A549 (cell line): ENCODE measurements at regions not wholly inside any gene's neighbourhood (a gene's known extent, or its start where the extent isn't known, plus 50 kb on each side); places are given as distances from the start of the nearest gene placed in this dataset.

Source experiments
- ATAC-seq, 2 experiments: fragments of 200-7000 bp in 1 of 2; fragments of >200 bp in 1 of 2; cut with Nextera tagmentation in 1 of 2; cut with Tn5 transposase in 1 of 2; 3 replicates each; pipeline versions ENCODE4 v1.8.0 to v1.9.1; 2018 to 2020; ENCODE audit warnings: mild to moderate bottlenecking in 1 of 2, moderate library complexity in 1 of 2
- CTCF ChIA-PET: fragments of 300-600 bp; sonication (Branson Sonifier 250); formaldehyde crosslinking; extraction: SDS; loops from one replicate; lab custom pipeline; 2021; ENCODE audit warnings: antibody characterized with exemption, inconsistent platforms; lab: Yijun Ruan, JAX
- POLR2A ChIA-PET: fragments of 350-600 bp; formaldehyde crosslinking; extraction: SDS; loops from one replicate; lab custom pipeline; 2021; ENCODE audit warnings: antibody characterized with exemption, inconsistent platforms; lab: Yijun Ruan, JAX
- DNase-seq, 2 experiments: peaks; one replicate each; pipeline versions ENCODE4 v3.0.0 to v3.0.0-alpha.2; 2011 to 2016; ENCODE audit warnings: low read depth in 1 of 2, low spot score in 1 of 2
- FAIRE-seq: peaks from 2 replicates; lab custom pipeline; 2011; peaks lifted over from hg19 to GRCh38; lab: Jason Lieb, UNC
- H3K27ac ChIP-seq, 2 experiments: fragments of >200 bp; sonication (Bioruptor Twin); formaldehyde crosslinking; 3 replicates each; pipeline ENCODE4 v1.5.1; 2016 to 2017
- H3K4me1 ChIP-seq: fragments of >200 bp; sonication (Bioruptor Twin); formaldehyde crosslinking; 3 replicates; pipeline ENCODE4 v1.6.1; 2016
- H3K4me2 ChIP-seq: fragments of >200 bp; sonication (Bioruptor Twin); formaldehyde crosslinking; 3 replicates; pipeline ENCODE4 v1.6.1; 2016
- H3K4me3 ChIP-seq: fragments of >200 bp; sonication (Bioruptor Twin); formaldehyde crosslinking; 3 replicates; pipeline ENCODE4 v1.5.1; 2016
- H3K9me3 ChIP-seq: fragments of >200 bp; sonication (Bioruptor Twin); formaldehyde crosslinking; 3 replicates; pipeline ENCODE4 v1.6.1; 2016
- CBX2 ChIP-seq: fragments of 200-600 bp; sonication (generic); IDR thresholded peaks from 2 replicates; pipeline ENCODE4 v1.6.1; 2016; ENCODE audit warnings: low read depth, mild to moderate bottlenecking, borderline replicate concordance
- CHD2 ChIP-seq: fragments of 150-350 bp; IDR thresholded peaks from 2 replicates; pipeline ENCODE4 v1.6.1; 2014; ENCODE audit warnings: low read length; ENCODE audit not compliant: partially characterized antibody
- CHD4 ChIP-seq: fragments of 200-600 bp; sonication (generic); IDR thresholded peaks from 2 replicates; pipeline ENCODE4 v1.6.1; 2016; ENCODE audit warnings: antibody characterized with exemption, mild to moderate bottlenecking, borderline replicate concordance
- EHF ChIP-seq: fragments of 250-450 bp; sonication (Bioruptor Pico); IDR thresholded peaks from 2 replicates; pipeline ENCODE4 v1.5.0; 2020; ENCODE audit warnings: mild to moderate bottlenecking
- EHMT2 ChIP-seq: fragments of 200-600 bp; sonication (generic); IDR thresholded peaks from 2 replicates; pipeline ENCODE4 v1.6.1; 2016; ENCODE audit warnings: antibody characterized with exemption, low read depth, mild to moderate bottlenecking, moderate library complexity
- EP300 ChIP-seq, 2 experiments: fragments of >200 bp; sonication (Bioruptor Twin); formaldehyde crosslinking; IDR thresholded peaks; 2 replicates in 1 of 2; 3 replicates in 1 of 2; pipeline ENCODE4 v1.6.1; 2016 to 2017
- FOSB ChIP-seq: fragments of 250-450 bp; sonication (Bioruptor Pico); IDR thresholded peaks from 2 replicates; pipeline ENCODE4 v1.5.0; 2020; ENCODE audit warnings: mild to moderate bottlenecking, moderate library complexity
- FOSL2 ChIP-seq, 2 experiments: fragments of 450-650 bp in 1 of 2; fragments of >200 bp in 1 of 2; sonication (Bioruptor Twin) in 1 of 2; formaldehyde crosslinking; IDR thresholded peaks; 2 replicates each; pipeline versions ENCODE4 v1.5.0 to v1.6.1; 2016 to 2020; ENCODE audit warnings: mild to moderate bottlenecking in 1 of 2, moderate library complexity in 1 of 2
- HEYL ChIP-seq: fragments of 250-450 bp; sonication (Bioruptor Pico); IDR thresholded peaks from 2 replicates; pipeline ENCODE4 v1.8.0; 2021; ENCODE audit warnings: mild to moderate bottlenecking, moderate library complexity
- HOXB13 ChIP-seq: fragments of 250-450 bp; sonication (Bioruptor Pico); IDR thresholded peaks from 2 replicates; pipeline ENCODE4 v1.5.0; 2020; ENCODE audit warnings: low read depth, mild to moderate bottlenecking, moderate library complexity
- MAFK ChIP-seq: fragments of 450-650 bp; IDR thresholded peaks from 2 replicates; pipeline ENCODE4 v1.6.1; 2014; ENCODE audit not compliant: partially characterized antibody
- MAZ ChIP-seq: fragments of 150-350 bp; IDR thresholded peaks from 2 replicates; pipeline ENCODE4 v1.6.1; 2014; ENCODE audit warnings: antibody characterized with exemption, low read depth, low read length, borderline replicate concordance
- NPAS2 ChIP-seq: fragments of 250-450 bp; sonication (Bioruptor Pico); IDR thresholded peaks from 2 replicates; pipeline ENCODE4 v1.8.0; 2022; ENCODE audit warnings: mild to moderate bottlenecking, moderate library complexity, borderline replicate concordance
- PHF8 ChIP-seq: fragments of 200-600 bp; sonication (generic); IDR thresholded peaks from 2 replicates; pipeline ENCODE4 v1.6.1; 2016; ENCODE audit warnings: low read depth, mild to moderate bottlenecking, antibody characterized with exemption, moderate library complexity, borderline replicate concordance
- RAD21 ChIP-seq, 2 experiments: fragments of >200 bp in 1 of 2; sonication (Bioruptor Twin) in 1 of 2; formaldehyde crosslinking in 1 of 2; IDR thresholded peaks in 1 of 2; conservative IDR thresholded peaks in 1 of 2; 2 replicates in 1 of 2; 3 replicates in 1 of 2; pipeline ENCODE4 v1.6.1; 2012 to 2018; ENCODE audit warnings: inconsistent platforms in 1 of 2
- RARB ChIP-seq: fragments of 250-450 bp; sonication (Bioruptor Pico); IDR thresholded peaks from 2 replicates; pipeline ENCODE4 v1.8.0; 2021; ENCODE audit warnings: mild to moderate bottlenecking, moderate library complexity
- RFX5 ChIP-seq: fragments of 450-650 bp; IDR thresholded peaks from 2 replicates; pipeline ENCODE4 v1.7.1; 2014; ENCODE audit warnings: antibody characterized with exemption, mild to moderate bottlenecking, moderate library complexity
- SMC3 ChIP-seq: fragments of >200 bp; sonication (Bioruptor Twin); formaldehyde crosslinking; IDR thresholded peaks from 3 replicates; pipeline ENCODE4 v1.6.1; 2018; ENCODE audit warnings: inconsistent platforms
- SREBF2 ChIP-seq: fragments of 450-650 bp; IDR thresholded peaks from 2 replicates; pipeline ENCODE4 v1.6.1; 2014; ENCODE audit warnings: mild to moderate bottlenecking, moderate library complexity
- TFCP2L1 ChIP-seq: fragments of 250-450 bp; sonication (Bioruptor Pico); IDR thresholded peaks from 2 replicates; pipeline ENCODE4 v1.5.0; 2021; ENCODE audit warnings: mild to moderate bottlenecking
- ZFP36 ChIP-seq: fragments of 450-650 bp; IDR thresholded peaks from 2 replicates; pipeline ENCODE4 v1.6.1; 2014; ENCODE audit warnings: borderline replicate concordance; ENCODE audit not compliant: partially characterized antibody
- WGBS: methylation state at CpG from one replicate; pipeline ENCODE4 v1.1.6; 2017; ENCODE audit errors: missing lambda C conversion rate; 5-methylcytosine and 5-hydroxymethylcytosine counted together
- TF ChIP-seq, protein P1 (sequence below): fragments of >200 bp; sonication (Bioruptor Twin); formaldehyde crosslinking; IDR thresholded peaks from 2 replicates; pipeline ENCODE4 v1.6.1; 2016
- TF ChIP-seq, protein P2 (sequence below): fragments of >200 bp; sonication (Bioruptor Twin); formaldehyde crosslinking; IDR thresholded peaks from 3 replicates; pipeline ENCODE4 v1.6.1; 2016
- TF ChIP-seq, protein P3 (sequence below): IDR thresholded peaks from 2 replicates; pipeline ENCODE4 v1.6.1; 2012; ENCODE audit warnings: low read depth, borderline replicate concordance
- TF ChIP-seq, protein P4 (sequence below): IDR thresholded peaks from 2 replicates; pipeline ENCODE4 v1.6.1; 2012

DNA sequence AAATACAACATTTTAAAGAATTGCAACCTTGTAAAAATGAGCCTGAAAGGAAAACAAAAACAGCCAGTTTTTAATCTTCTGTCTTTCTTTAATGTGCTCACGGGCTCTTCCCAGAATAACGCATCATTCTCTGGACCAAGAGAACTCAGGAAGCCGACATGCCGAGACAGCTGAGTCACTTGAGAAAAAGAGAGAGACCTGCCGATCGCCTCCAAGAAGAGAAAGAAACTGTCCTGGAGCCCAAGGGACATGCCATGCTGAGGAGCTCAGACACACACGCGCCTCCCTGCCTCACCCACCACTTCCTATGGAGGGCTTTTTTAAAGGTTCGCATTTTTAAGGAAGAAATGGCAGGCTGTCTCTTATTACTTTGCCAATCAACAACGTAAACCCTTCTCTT is 176.4 kb downstream of the ZNF281 start:
- peak overlapping the region; percentile 62 for H3K4me2 ChIP-seq
- CTCF ChIA-PET, result interaction anchor here (0.7 to 1.4 kb wide), 2 partner anchors 9 to 10 kb away, joined by 3 read pairs; no protein-coding TSS in a partner anchor
- POLR2A ChIA-PET, result no interaction called here
- H3K4me1 ChIP-seq, result peaks cover 23% of the 10 kb centered on the region
- H3K27ac ChIP-seq, result peak overlapping the region; percentile 47 to 70; a peak in 5 of 6 replicates
- no peak for TF ChIP-seq FOSL2 (IDR thresholded peaks at IDR 0.05)
- 0 out of 2 replicates have a peak, but pooled peaks have one; percentile 9 for TF ChIP-seq FOSL2 (CRISPR knock-in tag; IDR thresholded peaks at IDR 0.05)
- TF ChIP-seq HEYL (CRISPR knock-in tag), result no peak
- TF ChIP-seq MAZ, result no peak
- FAIRE-seq (no peak), ATAC-seq (peak; percentile 47 to 68; a peak in 3 of 6 replicates), DNase-seq (peak in 1 of 2 experiments; percentile 33)
- 50% methylated on average over 10 of the region's 10 CpGs for WGBS
- H3K9me3 ChIP-seq, result no peaks in the 10 kb centered on the region
- H3K4me3 ChIP-seq, result no peak overlapping the region

DNA sequence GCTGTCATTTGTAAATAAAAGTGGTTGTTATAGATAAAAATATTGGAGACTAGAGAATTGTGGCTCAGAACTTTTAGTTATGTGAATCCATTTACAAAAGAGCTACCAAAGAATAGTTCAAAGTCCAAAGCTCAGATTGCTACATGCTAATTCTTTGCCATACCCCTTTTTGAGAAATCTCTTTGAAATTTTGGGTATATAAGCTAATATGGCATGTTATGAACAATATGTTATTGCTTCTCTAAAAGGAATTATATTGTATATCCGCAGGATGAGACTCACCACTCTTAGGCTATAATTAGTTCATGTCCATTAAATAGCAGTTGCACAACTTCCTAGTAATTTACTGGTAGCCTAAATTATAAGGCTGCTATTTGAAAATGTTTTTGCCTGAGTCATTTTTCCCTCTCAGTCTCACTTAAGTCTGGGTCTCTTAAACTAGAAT is 178.0 kb downstream of the ZNF281 start:
- FAIRE-seq (no peak), ATAC-seq (no peak), DNase-seq (no peak)
- no peak for TF ChIP-seq CHD4
- no peak for TF ChIP-seq EHF
- no peak for TF ChIP-seq RFX5
- no peak for TF ChIP-seq RAD21 (conservative IDR thresholded peaks at IDR 0.05 in 1 of 2, IDR thresholded peaks at IDR 0.05 in 1 of 2)
- TF ChIP-seq, protein P1, sequence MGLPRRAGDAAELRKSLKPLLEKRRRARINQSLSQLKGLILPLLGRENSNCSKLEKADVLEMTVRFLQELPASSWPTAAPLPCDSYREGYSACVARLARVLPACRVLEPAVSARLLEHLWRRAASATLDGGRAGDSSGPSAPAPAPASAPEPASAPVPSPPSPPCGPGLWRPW, result no peak
- no peak for TF ChIP-seq PHF8
- TF ChIP-seq NPAS2 (CRISPR knock-in tag), result no peak
- no peak for TF ChIP-seq CBX2
- Histone ChIP-seq H3K4me1 (peaks cover 23% of the 10 kb centered on the region), H3K9me3 (no peaks in the 10 kb centered on the region), H3K4me3 (no peak overlapping the region), H3K27ac (no peak overlapping the region), H3K4me2 (peak overlapping the region; percentile 13; the same call in 1 of the 3 replicates)
- ChIA-PET CTCF (interaction anchor here (0.7 to 1.6 kb wide), 4 partner anchors 8 to 80 kb away, joined by 3 to 5 read pairs (median 4); no protein-coding TSS in a partner anchor), POLR2A (no interaction called here)
- WGBS, result 92% methylated on average over 1 of the region's 1 CpG

DNA sequence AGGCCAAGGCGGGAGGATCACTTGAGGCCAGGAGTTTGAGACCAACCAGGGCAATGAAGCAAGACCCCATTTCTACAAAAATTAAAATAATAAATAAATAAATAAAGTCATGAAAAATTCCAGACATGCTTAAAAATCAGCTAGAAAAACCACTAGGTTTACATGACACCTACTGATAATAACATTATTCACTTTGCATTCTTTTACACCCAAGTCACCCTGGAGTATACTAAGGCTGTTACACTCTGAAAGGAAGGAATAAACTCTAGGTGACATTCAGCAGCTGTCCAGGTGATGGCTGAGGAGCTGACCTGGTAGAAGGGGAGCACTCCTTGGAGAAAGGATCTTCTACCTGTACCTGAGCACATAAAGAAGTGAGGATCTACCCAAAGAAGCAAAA is 179.2 kb downstream of the ZNF281 start:
- no peak overlapping the region for H3K4me3 ChIP-seq
- ATAC-seq (no peak), DNase-seq (no peak), FAIRE-seq (no peak)
- H3K4me2 ChIP-seq, result no peak overlapping the region
- peaks cover 23% of the 10 kb centered on the region for H3K4me1 ChIP-seq
- TF ChIP-seq RARB (CRISPR knock-in tag) (no peak), PHF8 (no peak), EHMT2 (no peak), MAFK (no peak), CHD2 (no peak), SMC3 (no peak), FOSB (CRISPR knock-in tag) (no peak), HOXB13 (CRISPR knock-in tag) (no peak), CHD4 (no peak), SREBF2 (no peak), EP300 (IDR thresholded peaks at IDR 0.05) (no peak), ZFP36 (no peak), TFCP2L1 (CRISPR knock-in tag) (no peak)
- TF ChIP-seq, protein P2, sequence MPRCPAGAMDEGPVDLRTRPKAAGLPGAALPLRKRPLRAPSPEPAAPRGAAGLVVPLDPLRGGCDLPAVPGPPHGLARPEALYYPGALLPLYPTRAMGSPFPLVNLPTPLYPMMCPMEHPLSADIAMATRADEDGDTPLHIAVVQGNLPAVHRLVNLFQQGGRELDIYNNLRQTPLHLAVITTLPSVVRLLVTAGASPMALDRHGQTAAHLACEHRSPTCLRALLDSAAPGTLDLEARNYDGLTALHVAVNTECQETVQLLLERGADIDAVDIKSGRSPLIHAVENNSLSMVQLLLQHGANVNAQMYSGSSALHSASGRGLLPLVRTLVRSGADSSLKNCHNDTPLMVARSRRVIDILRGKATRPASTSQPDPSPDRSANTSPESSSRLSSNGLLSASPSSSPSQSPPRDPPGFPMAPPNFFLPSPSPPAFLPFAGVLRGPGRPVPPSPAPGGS, result no peak
- TF ChIP-seq, protein P3, sequence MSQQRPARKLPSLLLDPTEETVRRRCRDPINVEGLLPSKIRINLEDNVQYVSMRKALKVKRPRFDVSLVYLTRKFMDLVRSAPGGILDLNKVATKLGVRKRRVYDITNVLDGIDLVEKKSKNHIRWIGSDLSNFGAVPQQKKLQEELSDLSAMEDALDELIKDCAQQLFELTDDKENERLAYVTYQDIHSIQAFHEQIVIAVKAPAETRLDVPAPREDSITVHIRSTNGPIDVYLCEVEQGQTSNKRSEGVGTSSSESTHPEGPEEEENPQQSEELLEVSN, result no peak
- TF ChIP-seq, protein P4, sequence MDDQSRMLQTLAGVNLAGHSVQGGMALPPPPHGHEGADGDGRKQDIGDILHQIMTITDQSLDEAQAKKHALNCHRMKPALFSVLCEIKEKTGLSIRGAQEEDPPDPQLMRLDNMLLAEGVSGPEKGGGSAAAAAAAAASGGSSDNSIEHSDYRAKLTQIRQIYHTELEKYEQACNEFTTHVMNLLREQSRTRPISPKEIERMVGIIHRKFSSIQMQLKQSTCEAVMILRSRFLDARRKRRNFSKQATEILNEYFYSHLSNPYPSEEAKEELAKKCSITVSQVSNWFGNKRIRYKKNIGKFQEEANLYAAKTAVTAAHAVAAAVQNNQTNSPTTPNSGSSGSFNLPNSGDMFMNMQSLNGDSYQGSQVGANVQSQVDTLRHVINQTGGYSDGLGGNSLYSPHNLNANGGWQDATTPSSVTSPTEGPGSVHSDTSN, result no peak
- H3K9me3 ChIP-seq, result no peaks in the 10 kb centered on the region
- 92% methylated on average over 1 of the region's 1 CpG for WGBS
- H3K27ac ChIP-seq, result no peak overlapping the region
- ChIA-PET CTCF (interaction anchor here (0.6 to 1.0 kb wide), 3 partner anchors 77 to 1473 kb away, joined by 3 to 4 read pairs (median 4); no protein-coding TSS in a partner anchor), POLR2A (no interaction called here)
